ENCODE measurements at regions not wholly inside any gene's neighbourhood (a gene's known extent, or its start where the extent isn't known, plus 50 kb on each side); places are given as distances from the start of the nearest gene placed in this dataset.

GRCh38 chr5:75922480-75922879 is 160.7 kb upstream of the SV2C start:
- TF ChIP-seq POLR2AphosphoS5 (IDR thresholded peaks at IDR 0.05; ENCODE audit: low read depth, low read length) = no peak
- TF ChIP-seq POLR2A (IDR thresholded peaks at IDR 0.05; ENCODE audit: low read depth, low read length) = no peak
- no peak for TF ChIP-seq TAF1 (IDR thresholded peaks at IDR 0.05; ENCODE audit: low read depth, low read length)

Data from GM12891 (cell line).